HCT116 (cell line): ENCODE measurements at regions not wholly inside any gene's neighbourhood (a gene's known extent, or its start where the extent isn't known, plus 50 kb on each side); places are given as distances from the start of the nearest gene placed in this dataset.

Experiments
- ATF3 ChIP-seq: IDR thresholded peaks from 2 replicates; pipeline ENCODE4 v1.6.1; 2012
- CTCF ChIP-seq, 3 experiments: fragments of 200-600 bp in 1 of 3; sonication (generic) in 1 of 3; IDR thresholded peaks in 2 of 3; conservative IDR thresholded peaks in 1 of 3; 2 replicates each; pipeline ENCODE4 v1.5.1; 2012 to 2017; ENCODE audit warnings: low read depth in 2 of 3, low read length in 2 of 3, antibody characterized with exemption in 1 of 3, borderline replicate concordance in 1 of 3, control low read depth in 1 of 3, mild to moderate bottlenecking in 1 of 3, mixed read lengths in 1 of 3, mixed run types in 1 of 3, moderate library complexity in 1 of 3; ENCODE audit not compliant: insufficient read depth in 1 of 3
- FOSL1 ChIP-seq: IDR thresholded peaks from 2 replicates; pipeline ENCODE4 v1.6.1; 2012; ENCODE audit warnings: low read depth
- ZNF274 ChIP-seq: fragments of 200-500 bp; sonication (Bioruptor generic); IDR thresholded peaks from 2 replicates; pipeline ENCODE4 v1.6.1; 2014; ENCODE audit warnings: mild to moderate bottlenecking, low read depth, low read length, inconsistent platforms

- TF ChIP-seq CTCF (IDR thresholded peaks at IDR 0.05 in 2 of 3, conservative IDR thresholded peaks at IDR 0.05 in 1 of 3; ENCODE audit: borderline replicate concordance in 1 of 3, insufficient read depth in 1 of 3, low read depth in 2 of 3, low read length in 2 of 3): no peak
- TF ChIP-seq ZNF274: no peak
- TF ChIP-seq ATF3: no peak
- no peak for TF ChIP-seq FOSL1
Measured at GRCh38 chr5:112064956-112065355, 308.0 kb upstream of the NREP start.
